ENCODE measurements at regions not wholly inside any gene's neighbourhood (a gene's known extent, or its start where the extent isn't known, plus 50 kb on each side); places are given as distances from the start of the nearest gene placed in this dataset.
"Not testable (repeated sequence)": the region's sequence is repeated elsewhere in the genome, so short reads cannot be mapped to it uniquely, and the experiment has no call there.

DNA sequence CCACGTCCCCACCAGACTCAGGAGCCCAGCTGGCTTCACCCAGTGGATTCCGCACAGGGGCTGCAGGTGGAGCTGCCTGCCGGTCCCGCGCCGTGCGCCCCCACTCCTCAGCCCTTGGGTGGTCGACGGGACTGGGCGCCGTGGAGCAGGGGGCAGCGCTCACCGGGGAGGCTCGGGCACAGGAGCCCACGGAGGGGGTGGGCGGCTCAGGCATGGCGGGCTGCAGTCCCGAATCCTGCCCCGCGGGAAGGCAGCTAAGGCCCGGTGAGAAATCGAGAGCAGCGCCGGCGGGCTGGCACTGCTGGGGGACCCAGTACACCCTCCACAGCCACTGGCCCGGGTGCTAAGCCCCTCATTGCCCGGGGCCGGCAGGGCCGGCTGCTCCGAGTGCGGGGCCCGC is 855.0 kb upstream of the SLC35B3 start:
- H3K27ac Mint-ChIP-seq, ATAC-seq, DNase-seq, POLR2A ChIA-PET, H3K4me3 Mint-ChIP-seq, H3K4me1 Mint-ChIP-seq, H3K36me3 Mint-ChIP-seq, H3K27me3 Mint-ChIP-seq: not testable (repeated sequence)
- H3K9me3 Mint-ChIP-seq: peaks cover 0 to 21% (median 7%) of the 10 kb centered on the region in 9 donors

DNA sequence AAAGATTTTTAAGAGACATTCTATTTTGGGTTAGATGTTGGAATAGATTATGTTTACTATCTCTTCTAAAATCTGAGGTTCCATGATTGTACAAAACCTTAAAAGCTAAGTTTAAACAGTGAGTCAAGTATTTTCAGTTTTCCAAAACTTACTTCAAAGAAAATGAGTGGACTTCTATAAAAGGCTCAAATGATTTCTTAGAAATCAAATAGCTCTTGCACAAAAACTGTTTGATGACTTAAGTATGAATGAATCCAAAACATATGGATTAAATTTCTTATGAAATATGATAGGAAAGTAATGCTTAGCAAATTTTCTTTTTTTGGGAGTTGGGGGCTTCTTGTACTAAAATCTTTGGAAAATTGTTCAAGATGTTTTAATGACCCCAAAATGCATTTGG is 837.3 kb upstream of the SLC35B3 start:
- Mint-ChIP-seq H3K4me1 (no peaks in the 10 kb centered on the region), H3K4me3 (no peak overlapping the region), H3K27me3 (peaks cover 0 to under 1% (median 0%) of the 10 kb centered on the region in 5 donors), H3K36me3 (no peaks in the 10 kb centered on the region), H3K27ac (no peak overlapping the region), H3K9me3 (peaks cover 0 to 6% (median 0%) of the 10 kb centered on the region in 9 donors)
- DNase-seq (no peak), ATAC-seq (no peak)
- POLR2A ChIA-PET: no interaction called here

DNA sequence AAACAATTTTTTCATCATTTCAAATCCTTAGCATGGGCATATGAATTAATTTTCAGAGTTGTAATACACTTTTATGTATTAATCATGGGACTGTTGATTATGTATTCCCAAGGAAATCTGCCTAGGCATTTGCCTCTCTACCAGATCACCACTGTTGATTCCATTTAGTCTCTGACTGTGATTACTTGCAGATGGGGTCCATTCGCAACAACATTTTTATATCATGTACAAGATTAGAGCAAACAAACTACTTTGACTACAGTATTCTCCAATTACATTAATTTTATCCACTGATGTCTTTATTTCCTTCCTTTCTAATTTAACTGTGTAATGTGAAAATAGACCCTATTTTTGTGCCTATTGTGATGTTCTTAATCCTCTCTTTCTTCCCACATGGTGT is 831.4 kb upstream of the SLC35B3 start:
- H3K9me3 Mint-ChIP-seq: peaks cover 0 to 15% (median 2%) of the 10 kb centered on the region in 9 donors
- ATAC-seq: no peak
- H3K27ac Mint-ChIP-seq: no peak overlapping the region
- DNase-seq: no peak
- H3K4me1 Mint-ChIP-seq: no peaks in the 10 kb centered on the region
- no peaks in the 10 kb centered on the region for H3K27me3 Mint-ChIP-seq
- no peak overlapping the region for H3K4me3 Mint-ChIP-seq
- H3K36me3 Mint-ChIP-seq: no peaks in the 10 kb centered on the region
- POLR2A ChIA-PET: no interaction called here

DNA sequence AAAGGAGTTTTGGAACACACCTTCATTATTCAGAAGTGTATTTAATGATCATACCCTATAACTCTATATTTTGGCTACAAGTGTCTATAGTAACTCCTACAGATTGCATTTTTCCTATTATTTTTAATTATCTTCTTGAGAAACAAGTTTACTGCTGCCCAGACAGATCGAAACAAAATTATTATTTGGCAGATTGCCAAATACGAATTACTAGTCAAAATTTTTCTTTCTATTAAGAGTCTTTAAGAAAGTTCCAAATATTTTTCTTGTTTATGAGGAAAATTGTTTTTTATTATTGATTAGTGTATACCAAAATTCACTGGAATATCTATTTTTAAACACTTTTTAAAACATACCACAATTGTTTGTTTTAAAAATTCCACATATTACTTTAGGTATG is 821.9 kb upstream of the SLC35B3 start:
- no peak overlapping the region for H3K27ac Mint-ChIP-seq
- no peak for DNase-seq
- no peaks in the 10 kb centered on the region for H3K36me3 Mint-ChIP-seq
- no peaks in the 10 kb centered on the region for H3K4me1 Mint-ChIP-seq
- ATAC-seq: no peak
- no peak overlapping the region for H3K4me3 Mint-ChIP-seq
- POLR2A ChIA-PET: no interaction called here
- no peaks in the 10 kb centered on the region for H3K27me3 Mint-ChIP-seq
- H3K9me3 Mint-ChIP-seq: peaks cover 0 to 21% (median 7%) of the 10 kb centered on the region in 9 donors

DNA sequence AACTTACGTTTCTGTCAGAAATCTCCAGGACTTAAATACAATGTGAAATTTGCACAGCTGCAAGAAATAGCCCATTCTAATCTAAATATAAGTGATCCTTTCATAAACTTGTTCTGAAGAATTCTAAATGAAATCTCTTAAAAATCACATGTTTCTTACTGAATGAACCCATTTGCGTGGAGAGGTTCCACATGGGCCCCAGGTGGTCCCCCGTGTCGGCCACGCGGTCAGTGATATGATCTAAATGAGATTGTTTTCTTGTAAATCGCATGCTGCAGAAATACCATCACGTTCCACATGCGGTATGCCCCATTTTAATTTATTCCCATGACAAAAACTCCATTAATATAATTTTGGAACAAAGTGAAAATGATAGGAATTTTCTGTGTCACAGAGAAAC is 818.9 kb upstream of the SLC35B3 start:
- Mint-ChIP-seq H3K36me3 (no peaks in the 10 kb centered on the region), H3K27ac (no peak overlapping the region), H3K9me3 (no peaks in the 10 kb centered on the region), H3K4me1 (no peaks in the 10 kb centered on the region), H3K27me3 (no peaks in the 10 kb centered on the region), H3K4me3 (no peak overlapping the region)
- DNase-seq: no peak
- POLR2A ChIA-PET: no interaction called here
- no peak for ATAC-seq

DNA sequence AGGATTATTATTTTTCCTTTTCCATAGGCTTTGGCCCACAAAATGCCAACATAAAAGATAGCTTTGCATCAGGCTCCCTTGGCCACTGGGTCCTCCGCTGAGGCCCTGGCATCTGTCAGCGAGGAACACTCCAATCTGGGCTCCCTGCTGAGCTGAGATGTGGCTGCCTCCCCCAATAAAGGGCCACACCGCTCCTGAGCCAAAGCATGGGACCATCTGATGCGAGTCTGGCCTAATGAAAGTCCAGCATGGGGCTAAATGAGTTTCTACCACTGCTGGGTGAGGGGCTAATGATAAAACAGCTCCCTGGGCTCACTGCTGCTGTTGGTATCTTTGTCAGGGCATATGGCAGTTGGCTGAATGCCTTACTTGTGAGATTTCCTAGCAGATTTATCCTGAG is 817.5 kb upstream of the SLC35B3 start:
- Mint-ChIP-seq H3K4me1 (no peaks in the 10 kb centered on the region), H3K27me3 (no peaks in the 10 kb centered on the region), H3K36me3 (no peaks in the 10 kb centered on the region), H3K27ac (no peak overlapping the region), H3K9me3 (no peaks in the 10 kb centered on the region), H3K4me3 (no peak overlapping the region)
- POLR2A ChIA-PET: no interaction called here
- ATAC-seq (no peak), DNase-seq (no peak)

DNA sequence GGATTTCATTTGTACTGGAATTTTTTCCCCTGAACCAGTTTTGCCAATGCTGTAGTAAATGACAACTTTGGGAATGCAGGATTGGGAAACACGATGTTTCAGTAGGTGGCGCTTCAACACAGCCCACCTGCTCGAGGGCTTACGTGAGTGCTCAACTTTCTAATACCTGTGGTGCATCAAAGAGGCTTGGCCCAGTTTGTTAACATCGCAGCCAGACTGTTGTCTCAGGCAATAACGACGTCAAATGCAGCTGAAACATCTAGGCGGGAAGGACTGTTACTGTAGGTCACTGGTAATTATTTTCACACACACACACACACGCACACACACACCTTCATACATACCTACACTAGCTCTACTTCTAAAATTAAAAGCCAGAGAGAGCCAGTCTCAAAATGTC is 815.5 kb upstream of the SLC35B3 start:
- Mint-ChIP-seq H3K9me3 (no peaks in the 10 kb centered on the region), H3K36me3 (no peaks in the 10 kb centered on the region), H3K27ac (no peak overlapping the region), H3K27me3 (no peaks in the 10 kb centered on the region), H3K4me3 (no peak overlapping the region), H3K4me1 (no peaks in the 10 kb centered on the region)
- POLR2A ChIA-PET: no interaction called here
- DNase-seq (no peak), ATAC-seq (no peak)

DNA sequence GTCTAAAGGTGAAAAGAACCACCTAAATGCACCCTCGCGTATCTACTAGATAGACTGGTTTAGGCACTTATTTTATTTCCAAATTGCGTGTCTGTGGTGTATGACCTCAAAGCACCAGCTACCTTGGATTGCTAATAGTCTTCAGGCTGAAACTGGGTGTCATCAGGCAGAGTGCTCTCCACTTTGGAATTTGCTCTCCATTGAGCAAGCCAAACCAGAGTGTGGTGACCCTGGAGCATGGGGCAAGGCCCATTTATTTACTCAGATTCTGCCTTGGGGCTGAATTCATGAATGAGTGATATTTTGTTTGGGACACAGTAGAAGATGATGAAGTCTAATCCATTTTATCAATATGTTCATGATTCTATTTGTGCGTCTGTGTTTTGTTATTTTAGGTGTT is 812.8 kb upstream of the SLC35B3 start:
- ATAC-seq (no peak), DNase-seq (no peak)
- Mint-ChIP-seq H3K4me1 (no peaks in the 10 kb centered on the region), H3K36me3 (no peaks in the 10 kb centered on the region), H3K4me3 (no peak overlapping the region), H3K27me3 (no peaks in the 10 kb centered on the region), H3K9me3 (peaks cover 0 to 3% (median 0%) of the 10 kb centered on the region in 9 donors), H3K27ac (no peak overlapping the region)
- POLR2A ChIA-PET: no interaction called here

DNA sequence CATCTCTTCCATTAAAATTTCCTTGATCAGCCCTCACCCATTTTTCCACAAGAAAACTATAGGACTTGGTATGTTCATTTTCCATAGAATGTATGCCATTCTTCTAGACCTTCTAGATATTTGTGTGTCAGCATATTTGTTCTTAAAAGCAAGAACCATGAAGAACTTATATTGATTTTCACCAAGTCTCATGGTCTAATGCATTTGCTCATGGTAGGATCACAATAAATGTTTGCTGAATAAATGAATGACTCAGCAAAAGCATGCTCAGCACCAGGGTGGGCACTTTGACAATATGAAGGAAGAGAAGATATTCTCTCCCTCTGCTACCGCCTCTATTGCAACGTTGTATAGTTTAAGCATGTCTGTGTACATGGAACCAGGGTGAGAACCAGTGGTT is 805.5 kb upstream of the SLC35B3 start:
- H3K27ac Mint-ChIP-seq: no peak overlapping the region
- no peaks in the 10 kb centered on the region for H3K36me3 Mint-ChIP-seq
- no peaks in the 10 kb centered on the region for H3K27me3 Mint-ChIP-seq
- H3K4me3 Mint-ChIP-seq: no peak overlapping the region
- POLR2A ChIA-PET: no interaction called here
- no peaks in the 10 kb centered on the region for H3K4me1 Mint-ChIP-seq
- ATAC-seq: no peak
- peaks cover 0 to 28% (median 2%) of the 10 kb centered on the region in 9 donors for H3K9me3 Mint-ChIP-seq
- no peak for DNase-seq

DNA sequence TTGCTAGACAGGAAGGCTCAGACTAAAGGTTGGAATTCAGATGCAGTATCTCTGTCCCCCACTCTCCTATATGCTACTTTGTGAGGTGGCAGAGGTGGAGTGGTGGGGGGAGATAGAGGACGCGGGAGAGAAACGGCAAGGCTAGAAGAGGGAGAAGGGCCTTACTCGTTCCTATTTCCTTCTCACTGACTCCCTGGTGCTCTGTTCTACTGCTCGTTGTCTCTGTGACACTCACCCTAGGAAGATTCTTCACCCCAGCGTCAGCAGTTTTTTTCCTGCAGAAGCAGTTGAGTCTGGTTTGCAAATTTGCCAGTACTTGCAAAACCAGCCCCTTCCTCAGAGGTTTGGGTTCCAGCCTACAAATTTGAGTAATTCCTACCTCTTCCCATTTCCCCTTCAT is 801.1 kb upstream of the SLC35B3 start:
- POLR2A ChIA-PET: no interaction called here
- no peak overlapping the region for H3K4me3 Mint-ChIP-seq
- H3K36me3 Mint-ChIP-seq: no peaks in the 10 kb centered on the region
- peaks cover 0 to 14% (median 3%) of the 10 kb centered on the region in 9 donors for H3K9me3 Mint-ChIP-seq
- DNase-seq (no peak), ATAC-seq (no peak)
- H3K27me3 Mint-ChIP-seq: no peaks in the 10 kb centered on the region
- H3K27ac Mint-ChIP-seq: no peak overlapping the region
- H3K4me1 Mint-ChIP-seq: no peaks in the 10 kb centered on the region

DNA sequence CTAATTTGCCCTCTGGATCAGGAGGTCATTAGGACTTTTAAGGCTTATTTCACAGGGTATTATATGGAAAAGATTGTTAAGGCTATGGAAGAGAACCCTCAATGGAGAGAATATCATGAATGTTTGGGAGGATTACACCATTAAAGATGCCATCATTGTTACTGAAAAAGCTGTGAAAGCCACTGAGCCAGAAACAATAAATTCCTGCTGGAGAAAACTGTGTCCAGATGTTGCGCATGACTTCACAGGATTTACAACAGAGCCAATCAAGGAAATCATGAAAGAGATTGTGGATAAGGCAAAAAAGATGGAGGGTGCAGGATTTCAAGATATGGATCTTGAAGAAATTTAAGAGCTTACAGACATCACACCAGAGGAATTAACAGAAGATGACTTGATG is 798.3 kb upstream of the SLC35B3 start:
- Mint-ChIP-seq H3K9me3 (peaks cover 0 to 14% (median 3%) of the 10 kb centered on the region in 9 donors), H3K36me3 (no peaks in the 10 kb centered on the region), H3K4me1 (no peaks in the 10 kb centered on the region), H3K27me3 (no peaks in the 10 kb centered on the region), H3K4me3 (no peak overlapping the region), H3K27ac (no peak overlapping the region)
- no peak for ATAC-seq
- POLR2A ChIA-PET: no interaction called here
- no peak for DNase-seq

DNA sequence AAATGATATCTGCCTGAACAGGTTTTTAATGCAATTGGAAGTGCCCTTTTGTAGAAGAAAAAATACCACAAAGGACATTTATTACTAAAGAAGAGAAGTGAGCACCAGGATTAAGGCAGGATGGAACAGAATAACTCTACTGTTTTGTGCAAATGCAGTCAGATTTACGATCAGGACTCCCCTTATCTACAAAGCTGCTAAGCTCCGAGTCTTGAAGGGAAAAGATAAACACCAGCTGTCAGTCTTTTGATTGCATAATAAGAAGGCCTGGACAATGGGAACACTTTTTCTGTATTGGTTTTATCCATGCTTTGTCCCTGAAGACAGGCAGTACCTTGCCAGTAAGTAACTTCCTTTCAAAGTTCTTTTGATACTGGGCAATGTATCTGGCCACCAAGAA is 797.9 kb upstream of the SLC35B3 start:
- Mint-ChIP-seq H3K4me1 (no peaks in the 10 kb centered on the region), H3K9me3 (peaks cover 0 to 14% (median 2%) of the 10 kb centered on the region in 9 donors), H3K27me3 (no peaks in the 10 kb centered on the region), H3K4me3 (no peak overlapping the region), H3K36me3 (no peaks in the 10 kb centered on the region), H3K27ac (no peak overlapping the region)
- POLR2A ChIA-PET: no interaction called here
- no peak for DNase-seq
- ATAC-seq: no peak

DNA sequence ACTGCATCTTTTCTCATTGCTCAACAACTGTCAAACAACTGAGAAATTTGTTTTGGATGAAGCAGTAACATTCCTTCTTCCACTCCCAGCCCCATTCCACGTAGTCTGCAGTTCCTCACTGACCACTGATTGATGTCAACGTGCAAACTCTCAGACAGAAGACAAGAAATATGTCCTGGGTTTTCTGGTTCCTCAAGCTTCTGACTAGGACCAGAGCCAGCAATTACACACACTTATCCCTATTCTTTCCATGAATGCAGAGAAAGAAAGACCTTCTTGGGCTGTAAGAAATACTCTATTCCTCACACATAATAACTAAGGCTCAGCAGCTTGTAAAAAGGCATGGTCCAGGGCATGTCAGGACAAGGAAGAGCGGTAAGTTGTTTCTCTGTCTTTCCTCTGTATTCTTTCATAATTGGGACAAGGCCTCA is 790.1 kb upstream of the SLC35B3 start:
- Mint-ChIP-seq H3K27me3 (no peaks in the 10 kb centered on the region), H3K27ac (no peak overlapping the region), H3K9me3 (peaks cover 0 to 28% (median 8%) of the 10 kb centered on the region in 9 donors), H3K4me3 (no peak overlapping the region), H3K36me3 (no peaks in the 10 kb centered on the region), H3K4me1 (no peaks in the 10 kb centered on the region)
- POLR2A ChIA-PET: no interaction called here
- DNase-seq (no peak), ATAC-seq (no peak)

DNA sequence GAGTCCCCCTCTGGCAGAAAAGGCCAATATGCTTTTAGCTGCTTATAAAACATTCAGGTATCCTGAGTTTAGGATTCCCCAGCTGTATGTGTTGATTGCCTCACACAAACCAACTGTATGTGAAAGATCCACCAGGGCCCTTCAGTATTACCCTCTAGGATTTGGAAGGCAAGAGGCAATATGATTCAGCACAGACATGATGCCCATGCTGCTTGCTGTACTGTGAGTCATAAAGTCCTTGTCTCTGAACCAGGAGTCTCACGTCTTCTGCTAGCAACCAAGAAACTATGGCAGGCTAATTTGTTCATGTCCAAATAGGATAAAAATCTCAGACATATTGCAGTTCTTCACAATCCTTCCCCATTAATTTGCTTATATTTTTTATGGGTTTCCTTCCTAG is 789.2 kb upstream of the SLC35B3 start:
- Mint-ChIP-seq H3K4me3 (no peak overlapping the region), H3K9me3 (peaks cover 0 to 28% (median 8%) of the 10 kb centered on the region in 9 donors), H3K4me1 (no peaks in the 10 kb centered on the region), H3K36me3 (no peaks in the 10 kb centered on the region), H3K27ac (peak overlapping the region in 1 of 10 donors; percentile 40), H3K27me3 (no peaks in the 10 kb centered on the region)
- ATAC-seq (no peak), DNase-seq (no peak)
- POLR2A ChIA-PET: no interaction called here

DNA sequence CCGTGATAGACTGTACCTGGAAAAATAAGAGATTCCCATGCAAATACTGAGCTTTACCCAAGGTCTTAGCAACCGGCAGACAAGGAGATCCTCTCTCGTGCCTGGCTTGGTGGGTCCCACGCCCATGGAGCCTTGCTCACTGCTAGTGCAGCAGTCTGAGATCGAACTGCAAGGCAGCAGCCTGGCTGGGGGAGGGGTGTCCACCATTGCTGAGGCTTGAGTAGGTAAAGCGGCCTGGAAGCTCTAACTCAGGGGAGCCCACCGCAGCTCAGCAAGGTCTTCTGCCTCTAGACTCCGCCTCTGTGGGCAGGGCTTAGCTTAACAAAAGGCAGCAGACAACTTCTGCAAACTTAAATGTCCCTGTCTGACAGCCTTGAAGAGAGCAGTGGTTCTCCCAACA is 778.4 kb upstream of the SLC35B3 start:
- H3K27me3 Mint-ChIP-seq, H3K36me3 Mint-ChIP-seq, ATAC-seq, DNase-seq, POLR2A ChIA-PET, H3K27ac Mint-ChIP-seq, H3K4me1 Mint-ChIP-seq, H3K4me3 Mint-ChIP-seq: not testable (repeated sequence)
- H3K9me3 Mint-ChIP-seq: peaks cover 0 to 28% (median 14%) of the 10 kb centered on the region in 9 donors

Measured in naive thymus-derived CD8-positive, alpha-beta T cell (primary cell).